ENCODE measurements at regions not wholly inside any gene's neighbourhood (a gene's known extent, or its start where the extent isn't known, plus 50 kb on each side); places are given as distances from the start of the nearest gene placed in this dataset.

DNA sequence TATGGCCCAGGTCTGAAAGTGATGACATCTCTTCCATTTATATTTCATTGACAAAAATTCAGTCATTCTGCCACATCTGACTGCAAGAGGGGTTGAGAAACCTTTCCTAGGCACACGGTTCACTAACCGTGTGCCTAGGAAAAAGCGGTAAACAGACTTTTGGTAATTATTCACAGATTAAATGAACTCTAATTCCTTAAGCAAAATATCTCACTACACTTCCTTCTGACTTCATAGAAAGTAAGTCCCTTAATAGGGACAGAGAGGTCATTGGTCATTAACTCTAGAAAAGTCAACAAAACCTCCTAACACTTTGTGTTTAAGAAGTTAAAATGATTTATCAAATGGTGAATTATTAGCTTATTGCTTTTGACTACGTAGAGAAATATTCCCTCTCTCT, 205.1 kb downstream of the PDHA2 start:
- no peak for DNase-seq (ENCODE audit: low spot score)
- TF ChIP-seq, protein P1, sequence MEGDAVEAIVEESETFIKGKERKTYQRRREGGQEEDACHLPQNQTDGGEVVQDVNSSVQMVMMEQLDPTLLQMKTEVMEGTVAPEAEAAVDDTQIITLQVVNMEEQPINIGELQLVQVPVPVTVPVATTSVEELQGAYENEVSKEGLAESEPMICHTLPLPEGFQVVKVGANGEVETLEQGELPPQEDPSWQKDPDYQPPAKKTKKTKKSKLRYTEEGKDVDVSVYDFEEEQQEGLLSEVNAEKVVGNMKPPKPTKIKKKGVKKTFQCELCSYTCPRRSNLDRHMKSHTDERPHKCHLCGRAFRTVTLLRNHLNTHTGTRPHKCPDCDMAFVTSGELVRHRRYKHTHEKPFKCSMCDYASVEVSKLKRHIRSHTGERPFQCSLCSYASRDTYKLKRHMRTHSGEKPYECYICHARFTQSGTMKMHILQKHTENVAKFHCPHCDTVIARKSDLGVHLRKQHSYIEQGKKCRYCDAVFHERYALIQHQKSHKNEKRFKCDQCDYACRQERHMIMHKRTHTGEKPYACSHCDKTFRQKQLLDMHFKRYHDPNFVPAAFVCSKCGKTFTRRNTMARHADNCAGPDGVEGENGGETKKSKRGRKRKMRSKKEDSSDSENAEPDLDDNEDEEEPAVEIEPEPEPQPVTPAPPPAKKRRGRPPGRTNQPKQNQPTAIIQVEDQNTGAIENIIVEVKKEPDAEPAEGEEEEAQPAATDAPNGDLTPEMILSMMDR (IDR thresholded peaks at IDR 0.05): no peak

DNA sequence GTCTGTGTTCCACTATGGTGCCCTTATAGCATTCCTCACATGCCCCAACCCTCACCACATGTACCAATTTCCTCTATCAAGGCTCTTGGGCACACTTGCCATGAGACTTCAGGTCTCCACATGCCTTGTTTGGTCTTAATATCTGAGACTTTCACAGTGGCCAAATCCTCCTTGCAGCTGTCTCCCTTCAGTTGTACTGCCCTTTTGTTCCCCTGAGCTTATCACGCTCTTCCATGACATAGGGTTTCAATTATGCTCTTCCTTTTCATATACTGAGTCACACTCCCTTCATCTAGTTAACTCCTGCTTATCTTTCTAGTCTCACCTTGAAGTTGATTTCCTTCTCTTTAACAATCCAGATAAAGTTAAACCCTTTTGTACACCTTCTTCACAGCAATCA, 212.9 kb downstream of the PDHA2 start:
- DNase-seq (ENCODE audit: low spot score) (no peak), ATAC-seq (ENCODE audit: low FRiP score) (no peak)
- TF ChIP-seq, protein P1 (IDR thresholded peaks at IDR 0.05): no peak

More for the DNA sequence above, 205.1 kb downstream of the PDHA2 start:
- no peak for ATAC-seq (ENCODE audit: low FRiP score)

DNA sequence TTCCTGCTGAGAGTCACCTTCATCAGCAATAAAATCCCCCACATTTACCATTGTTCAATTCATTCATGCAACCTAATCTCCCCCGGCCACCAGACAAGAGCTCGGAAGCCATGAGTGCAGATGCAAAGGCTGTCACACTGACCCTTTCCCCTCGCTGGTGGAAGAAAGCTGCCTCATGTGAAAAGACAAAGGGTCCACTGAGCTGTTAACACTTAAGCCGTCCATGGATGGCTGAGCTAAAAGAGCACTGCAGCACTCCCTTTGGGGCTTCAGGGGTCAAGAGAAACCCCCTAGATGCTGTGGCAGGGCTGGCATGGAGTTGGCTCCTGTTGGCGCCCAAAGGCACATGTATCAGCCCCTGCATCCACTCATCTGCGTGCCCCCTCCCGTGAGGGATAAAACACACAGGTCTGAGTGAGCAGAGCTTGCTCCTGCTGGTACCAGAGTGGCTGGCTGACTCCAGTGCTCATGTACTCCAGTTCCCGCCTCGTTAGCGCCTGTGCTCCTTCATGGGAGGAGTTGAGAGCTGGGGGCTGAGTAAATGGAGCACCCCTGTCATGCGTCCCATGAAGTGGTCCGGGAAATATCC, 216.5 kb downstream of the PDHA2 start:
- DNase-seq (ENCODE audit: low spot score): no peak
- TF ChIP-seq, protein P1 (IDR thresholded peaks at IDR 0.05): no peak
- ATAC-seq (ENCODE audit: low FRiP score): no peak

DNA sequence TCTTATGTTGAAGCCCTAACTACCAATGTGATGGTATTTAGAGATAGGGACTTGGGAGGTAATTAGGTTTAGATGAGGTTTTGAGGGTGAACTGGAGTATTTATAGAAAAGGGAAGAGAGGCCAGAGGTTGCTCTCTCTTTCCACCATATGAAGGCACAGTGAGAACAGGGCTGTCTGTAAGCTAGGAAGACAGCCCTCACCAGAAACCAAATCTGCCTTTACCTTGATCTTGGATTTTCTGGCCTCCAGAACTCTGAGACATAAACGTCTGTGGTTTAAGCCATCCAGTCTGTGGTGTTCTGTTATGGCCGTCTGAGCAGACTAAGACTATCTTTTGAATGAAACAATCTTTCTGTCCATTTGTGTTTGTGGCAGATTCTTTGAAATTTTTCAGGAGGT, 223.7 kb downstream of the PDHA2 start:
- ATAC-seq (ENCODE audit: low FRiP score) (no peak), DNase-seq (ENCODE audit: low spot score) (no peak)
- TF ChIP-seq, protein P1 (IDR thresholded peaks at IDR 0.05): no peak

DNA sequence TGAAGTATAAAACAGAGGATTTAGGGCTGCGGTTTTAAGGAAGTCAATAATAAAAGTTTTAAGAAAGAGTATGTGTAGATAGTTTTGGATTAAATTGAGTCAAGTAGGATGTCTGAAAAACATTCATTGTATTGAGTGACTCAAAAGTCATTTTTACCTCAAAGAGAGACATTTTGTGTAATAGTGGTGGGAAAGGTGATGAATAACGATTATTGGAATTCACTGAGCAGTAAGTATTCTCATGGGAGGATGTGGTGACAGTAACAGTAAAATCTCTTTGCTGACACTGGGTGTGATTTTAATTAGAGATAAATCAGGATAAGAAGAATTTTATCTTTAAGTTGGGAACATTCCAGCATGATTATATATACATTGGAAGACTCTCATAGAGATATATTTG, 233.6 kb downstream of the PDHA2 start:
- no peak for DNase-seq (ENCODE audit: low spot score)
- no peak for ATAC-seq (ENCODE audit: low FRiP score)
- TF ChIP-seq, protein P1 (IDR thresholded peaks at IDR 0.05): no peak

DNA sequence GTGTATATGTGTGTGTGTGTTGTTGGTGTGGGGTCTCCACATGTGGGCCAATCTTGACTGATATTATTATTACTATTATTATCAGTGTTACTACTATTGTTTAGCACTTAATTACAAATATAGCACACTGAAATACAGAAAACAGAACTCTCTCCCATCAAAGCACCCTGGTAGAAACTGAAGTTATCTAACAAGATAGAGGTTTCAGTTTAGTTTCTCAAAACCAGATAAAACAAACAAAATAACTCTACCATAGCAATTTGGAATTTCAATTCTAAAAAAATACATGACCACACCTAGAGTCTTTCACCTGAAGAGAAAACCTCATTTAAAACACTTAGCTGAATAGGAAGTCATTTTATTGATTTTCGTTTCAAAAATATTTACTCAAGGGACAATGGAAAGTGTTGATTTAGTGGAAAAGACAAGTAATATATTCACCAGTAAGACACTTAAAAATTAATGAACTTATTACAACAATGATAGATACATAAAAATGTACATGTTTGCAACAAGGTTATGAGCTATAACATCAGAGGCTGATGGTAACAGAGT, 252.3 kb downstream of the PDHA2 start:
- TF ChIP-seq, protein P1 (IDR thresholded peaks at IDR 0.05): no peak
- no peak for DNase-seq (ENCODE audit: low spot score)
- ATAC-seq (ENCODE audit: low FRiP score): no peak

DNA sequence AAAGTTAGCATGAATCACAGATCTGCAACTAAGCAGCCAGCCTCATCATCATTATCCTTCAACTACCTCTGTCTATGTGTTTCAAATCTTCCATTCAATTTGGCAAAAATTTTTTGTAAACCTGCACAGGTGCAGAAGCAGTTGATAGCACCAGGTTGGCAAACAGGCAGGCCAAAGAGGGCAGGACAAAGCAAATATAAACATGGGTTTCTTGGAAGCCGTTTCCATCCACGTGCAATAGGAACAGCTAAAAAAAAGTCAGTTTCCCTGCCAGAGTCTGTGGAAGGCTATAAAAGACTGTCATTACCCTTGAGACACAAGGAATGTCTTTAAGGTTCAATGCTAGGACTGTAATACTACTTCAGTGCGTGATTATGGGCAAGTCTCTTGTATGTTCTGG, 253.2 kb downstream of the PDHA2 start:
- ATAC-seq (ENCODE audit: low FRiP score) (no peak), DNase-seq (ENCODE audit: low spot score) (no peak)
- TF ChIP-seq, protein P1 (IDR thresholded peaks at IDR 0.05): no peak

Measured in omental fat pad (tissue), 3 donors.